ENCODE measurements at regions not wholly inside any gene's neighbourhood (a gene's known extent, or its start where the extent isn't known, plus 50 kb on each side); places are given as distances from the start of the nearest gene placed in this dataset.
"Not testable (repeated sequence)": the region's sequence is repeated elsewhere in the genome, so short reads cannot be mapped to it uniquely, and the experiment has no call there.

DNA sequence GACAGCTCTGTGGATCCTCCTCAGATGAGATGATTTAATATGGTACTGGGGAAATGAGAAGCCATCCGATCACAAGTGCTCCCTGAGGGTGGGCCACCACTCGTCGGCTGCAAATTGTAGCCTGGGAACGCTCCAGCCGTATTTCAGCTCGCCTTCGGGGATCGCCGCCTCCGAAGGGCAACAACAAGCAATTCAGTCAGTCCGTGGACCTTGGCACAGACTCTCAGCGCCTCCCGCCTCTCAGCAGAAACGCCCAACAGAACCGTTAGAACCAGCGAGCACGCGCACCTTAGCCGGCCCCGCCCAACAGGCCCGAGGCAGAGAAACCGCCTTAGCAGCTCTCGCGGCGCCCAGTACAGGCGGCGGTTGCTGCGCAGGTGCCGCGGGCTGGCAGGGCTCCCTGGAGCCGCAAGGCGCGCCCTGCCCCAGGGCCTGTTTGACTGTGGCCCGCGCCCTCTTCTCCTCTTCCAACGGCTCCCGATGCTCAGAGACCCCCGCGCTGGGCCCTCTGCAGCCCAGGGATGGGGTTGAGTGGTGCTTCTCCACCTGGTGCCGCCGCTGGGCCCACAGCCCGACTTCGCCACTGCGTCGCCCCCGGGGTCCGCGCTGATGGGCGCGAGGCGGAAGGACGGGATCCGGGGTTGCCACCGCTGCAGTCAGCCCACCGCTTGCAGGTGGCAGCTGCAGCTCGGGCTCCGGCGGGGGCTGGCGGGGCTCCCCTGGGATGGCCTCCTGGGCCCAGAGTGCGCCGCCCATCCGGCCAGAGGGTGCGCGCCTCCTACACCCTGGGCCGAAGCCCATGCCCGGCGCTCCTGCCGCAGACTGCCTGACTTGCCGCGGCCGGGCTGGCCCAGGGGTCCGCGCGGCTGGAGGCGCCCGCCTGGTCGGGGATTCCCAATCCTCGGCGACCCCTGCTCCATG, 77.9 kb upstream of the PABPC3 start:
- TF ChIP-seq, protein P1, sequence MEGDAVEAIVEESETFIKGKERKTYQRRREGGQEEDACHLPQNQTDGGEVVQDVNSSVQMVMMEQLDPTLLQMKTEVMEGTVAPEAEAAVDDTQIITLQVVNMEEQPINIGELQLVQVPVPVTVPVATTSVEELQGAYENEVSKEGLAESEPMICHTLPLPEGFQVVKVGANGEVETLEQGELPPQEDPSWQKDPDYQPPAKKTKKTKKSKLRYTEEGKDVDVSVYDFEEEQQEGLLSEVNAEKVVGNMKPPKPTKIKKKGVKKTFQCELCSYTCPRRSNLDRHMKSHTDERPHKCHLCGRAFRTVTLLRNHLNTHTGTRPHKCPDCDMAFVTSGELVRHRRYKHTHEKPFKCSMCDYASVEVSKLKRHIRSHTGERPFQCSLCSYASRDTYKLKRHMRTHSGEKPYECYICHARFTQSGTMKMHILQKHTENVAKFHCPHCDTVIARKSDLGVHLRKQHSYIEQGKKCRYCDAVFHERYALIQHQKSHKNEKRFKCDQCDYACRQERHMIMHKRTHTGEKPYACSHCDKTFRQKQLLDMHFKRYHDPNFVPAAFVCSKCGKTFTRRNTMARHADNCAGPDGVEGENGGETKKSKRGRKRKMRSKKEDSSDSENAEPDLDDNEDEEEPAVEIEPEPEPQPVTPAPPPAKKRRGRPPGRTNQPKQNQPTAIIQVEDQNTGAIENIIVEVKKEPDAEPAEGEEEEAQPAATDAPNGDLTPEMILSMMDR (conservative IDR thresholded peaks at IDR 0.05; ENCODE audit: low read depth, low read length) = not testable (repeated sequence)
- TF ChIP-seq EZH2phosphoT487 (IDR thresholded peaks at IDR 0.05; ENCODE audit: borderline replicate concordance, low read length); EZH2 (IDR thresholded peaks at IDR 0.05; ENCODE audit: low read length, unreplicated experiment): not testable (repeated sequence)

All from PC-3 (cell line).